H1 (cell line): ENCODE measurements at regions not wholly inside any gene's neighbourhood (a gene's known extent, or its start where the extent isn't known, plus 50 kb on each side); places are given as distances from the start of the nearest gene placed in this dataset.

Source experiments
- POLR2A ChIP-seq, 2 experiments: IDR thresholded peaks; 1 replicate in 1 of 2; 2 replicates in 1 of 2; pipeline ENCODE4 v1.6.1; 2011; ENCODE audit warnings: low read depth in 2 of 2, low read length in 2 of 2, mild to moderate bottlenecking in 2 of 2; ENCODE audit errors: control extremely low read depth in 1 of 2
- RXRA ChIP-seq: IDR thresholded peaks from 2 replicates; pipeline ENCODE4 v1.6.1; 2011; ENCODE audit warnings: low read depth, mild to moderate bottlenecking, low read length, moderate library complexity; ENCODE audit not compliant: insufficient read depth
- SRF ChIP-seq: IDR thresholded peaks from 2 replicates; pipeline ENCODE4 v1.6.1; 2011; ENCODE audit warnings: mild to moderate bottlenecking, low read depth, low read length, moderate library complexity
- YY1 ChIP-seq: IDR thresholded peaks from 2 replicates; pipeline ENCODE4 v1.6.1; 2011; ENCODE audit warnings: low read depth, mild to moderate bottlenecking, low read length
- TF ChIP-seq, protein P1 (sequence below), 3 experiments: IDR thresholded peaks; 1 replicate in 2 of 3; 2 replicates in 1 of 3; pipeline versions ENCODE4 v1.5.1 to v1.6.1; 2011; ENCODE audit warnings: low read length in 3 of 3, mild to moderate bottlenecking in 3 of 3, inconsistent platforms in 2 of 3, low read depth in 1 of 3, moderate library complexity in 1 of 3; ENCODE audit not compliant: insufficient read depth in 1 of 3; ENCODE audit errors: control extremely low read depth in 1 of 3

DNA sequence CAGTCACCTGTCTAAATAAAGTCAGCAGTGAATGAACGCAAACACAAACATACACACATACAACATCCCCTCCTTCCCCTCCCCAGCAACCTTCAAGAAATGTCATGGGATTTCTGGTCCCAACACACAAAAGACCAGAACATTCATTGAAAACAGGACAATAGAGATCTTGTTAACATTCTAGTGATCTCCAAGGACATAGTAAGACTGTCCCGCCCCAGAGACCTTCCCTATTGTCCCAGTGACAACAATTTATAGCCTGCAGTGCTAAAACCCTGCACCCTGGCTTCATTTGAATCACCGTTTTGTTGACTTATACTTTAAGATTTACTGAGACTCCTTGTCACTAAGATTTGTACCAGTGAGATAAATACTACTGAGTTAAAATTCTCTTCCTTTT lies 143.9 kb upstream of the NOX3 start:
- TF ChIP-seq SRF (no peak), YY1 (no peak), POLR2A (IDR thresholded peaks at IDR 0.05; ENCODE audit: control extremely low read depth in 1 of 2, low read depth in 2 of 2, low read length in 2 of 2) (no peak), RXRA (no peak)
- TF ChIP-seq, protein P1, sequence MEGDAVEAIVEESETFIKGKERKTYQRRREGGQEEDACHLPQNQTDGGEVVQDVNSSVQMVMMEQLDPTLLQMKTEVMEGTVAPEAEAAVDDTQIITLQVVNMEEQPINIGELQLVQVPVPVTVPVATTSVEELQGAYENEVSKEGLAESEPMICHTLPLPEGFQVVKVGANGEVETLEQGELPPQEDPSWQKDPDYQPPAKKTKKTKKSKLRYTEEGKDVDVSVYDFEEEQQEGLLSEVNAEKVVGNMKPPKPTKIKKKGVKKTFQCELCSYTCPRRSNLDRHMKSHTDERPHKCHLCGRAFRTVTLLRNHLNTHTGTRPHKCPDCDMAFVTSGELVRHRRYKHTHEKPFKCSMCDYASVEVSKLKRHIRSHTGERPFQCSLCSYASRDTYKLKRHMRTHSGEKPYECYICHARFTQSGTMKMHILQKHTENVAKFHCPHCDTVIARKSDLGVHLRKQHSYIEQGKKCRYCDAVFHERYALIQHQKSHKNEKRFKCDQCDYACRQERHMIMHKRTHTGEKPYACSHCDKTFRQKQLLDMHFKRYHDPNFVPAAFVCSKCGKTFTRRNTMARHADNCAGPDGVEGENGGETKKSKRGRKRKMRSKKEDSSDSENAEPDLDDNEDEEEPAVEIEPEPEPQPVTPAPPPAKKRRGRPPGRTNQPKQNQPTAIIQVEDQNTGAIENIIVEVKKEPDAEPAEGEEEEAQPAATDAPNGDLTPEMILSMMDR (IDR thresholded peaks at IDR 0.05; ENCODE audit: control extremely low read depth in 1 of 3, insufficient read depth in 1 of 3, low read depth in 1 of 3, low read length in 3 of 3), result no peak
